GM23338 (cell line): ENCODE measurements at regions not wholly inside any gene's neighbourhood (a gene's known extent, or its start where the extent isn't known, plus 50 kb on each side); places are given as distances from the start of the nearest gene placed in this dataset.

Experiments used
- ATAC-seq: fragments of 200-7000 bp; cut with Tn5 transposase; 3 replicates; pipeline ENCODE4 v1.9.1; 2020
- DNase-seq: peaks from one replicate; pipeline ENCODE4 v3.0.0-alpha.2; 2015; ENCODE audit warnings: low spot score
- H2AFZ ChIP-seq: fragments of 200-600 bp; sonication (generic); 2 replicates; pipeline ENCODE4 v1.8.0; 2016; ENCODE audit warnings: antibody characterized with exemption, mild to moderate bottlenecking, moderate library complexity
- H3F3A ChIP-seq: fragments of 200-600 bp; sonication (generic); replicated peaks from 2 replicates; pipeline ENCODE4 v1.8.0; 2017; ENCODE audit warnings: antibody characterized with exemption, mixed run types, low read depth
- H3K27ac ChIP-seq: fragments of 200-600 bp; sonication (generic); 2 replicates; pipeline ENCODE4 v1.6.1; 2016; ENCODE audit warnings: low read depth
- H3K27me3 ChIP-seq: fragments of 200-600 bp; sonication (generic); 2 replicates; pipeline ENCODE4 v1.8.0; 2016; ENCODE audit warnings: mild to moderate bottlenecking, mixed run types, moderate library complexity; ENCODE audit not compliant: insufficient read depth
- H3K36me3 ChIP-seq: fragments of 200-600 bp; sonication (generic); 2 replicates; pipeline ENCODE4 v1.8.0; 2016; ENCODE audit warnings: mild to moderate bottlenecking; ENCODE audit not compliant: insufficient read depth
- H3K4me1 ChIP-seq: fragments of 200-600 bp; sonication (generic); 2 replicates; pipeline ENCODE4 v1.8.0; 2016; ENCODE audit warnings: mild to moderate bottlenecking, moderate library complexity; ENCODE audit not compliant: insufficient read depth
- H3K4me2 ChIP-seq: fragments of 200-600 bp; sonication (generic); 2 replicates; pipeline ENCODE4 v1.7.1; 2017; ENCODE audit warnings: mixed run types
- H3K4me3 ChIP-seq: fragments of 200-600 bp; sonication (generic); 2 replicates; pipeline ENCODE4 v1.6.1; 2016; ENCODE audit warnings: mixed run types
- H3K79me2 ChIP-seq: fragments of 200-600 bp; sonication (generic); replicated peaks from 2 replicates; pipeline ENCODE4 v1.8.0; 2017; ENCODE audit warnings: mild to moderate bottlenecking; ENCODE audit not compliant: insufficient read depth
- H3K9me2 ChIP-seq: fragments of 200-600 bp; sonication (generic); 2 replicates; pipeline ENCODE4 v1.8.0; 2017; ENCODE audit not compliant: insufficient read depth
- H4K20me1 ChIP-seq: fragments of 200-600 bp; sonication (generic); replicated peaks from 2 replicates; pipeline ENCODE4 v1.8.0; 2017; ENCODE audit warnings: mild to moderate bottlenecking; ENCODE audit not compliant: insufficient read depth
- H3K27ac Mint-ChIP-seq: 2 replicates; pipeline ENCODE4 v1.8.0; 2020; ENCODE audit warnings: inconsistent platforms, mild to moderate bottlenecking, moderate library complexity, mixed read lengths
- H3K27me3 Mint-ChIP-seq: 3 replicates; pipeline ENCODE4 v1.8.0; 2022; ENCODE audit warnings: low read depth, mild to moderate bottlenecking, moderate library complexity, mixed read lengths, inconsistent platforms; ENCODE audit not compliant: insufficient read depth, poor library complexity
- H3K36me3 Mint-ChIP-seq: 3 replicates; pipeline ENCODE4 v1.8.0; 2021; ENCODE audit warnings: low read depth, mild to moderate bottlenecking, inconsistent platforms, moderate library complexity, mixed read lengths
- H3K4me1 Mint-ChIP-seq: 3 replicates; pipeline ENCODE4 v1.8.0; 2020; ENCODE audit warnings: mild to moderate bottlenecking, inconsistent platforms, mixed read lengths
- H3K4me3 Mint-ChIP-seq: 3 replicates; pipeline ENCODE4 v1.8.0; 2021; ENCODE audit warnings: moderate library complexity, mild to moderate bottlenecking, inconsistent platforms, mixed read lengths
- H3K9me3 Mint-ChIP-seq: 3 replicates; pipeline ENCODE4 v1.8.0; 2020; ENCODE audit warnings: moderate library complexity, mild to moderate bottlenecking, inconsistent platforms, mixed read lengths
- CREB1 ChIP-seq: fragments of 250-450 bp; sonication (Bioruptor Pico); IDR thresholded peaks from 2 replicates; pipeline ENCODE4 v1.5.0; 2020; ENCODE audit warnings: low read depth, mild to moderate bottlenecking, moderate library complexity
- EZH2 ChIP-seq: fragments of 200-600 bp; sonication (generic); IDR thresholded peaks from one replicate; pipeline ENCODE4 v1.8.0; 2017; ENCODE audit warnings: antibody characterized with exemption, mild to moderate bottlenecking, low read depth; ENCODE audit not compliant: unreplicated experiment
- JUNB ChIP-seq: IDR thresholded peaks from one replicate; pipeline ENCODE4 v1.6.1; 2016; ENCODE audit warnings: antibody characterized with exemption; ENCODE audit not compliant: unreplicated experiment
- NANOG ChIP-seq: IDR thresholded peaks from 2 replicates; pipeline ENCODE4 v1.6.1; 2016; ENCODE audit warnings: antibody characterized with exemption, borderline replicate concordance
- STAT1 ChIP-seq: IDR thresholded peaks from one replicate; pipeline ENCODE4 v1.6.1; 2016; ENCODE audit warnings: antibody characterized with exemption; ENCODE audit not compliant: unreplicated experiment
- TF ChIP-seq, protein P1 (sequence below): fragments of 250-450 bp; sonication (Bioruptor Pico); IDR thresholded peaks from 2 replicates; pipeline ENCODE4 v1.5.0; 2020; ENCODE audit warnings: mild to moderate bottlenecking, moderate library complexity
- TF ChIP-seq, protein P2 (sequence below): IDR thresholded peaks from 2 replicates; pipeline ENCODE4 v1.6.1; 2016; ENCODE audit warnings: antibody characterized with exemption

DNA sequence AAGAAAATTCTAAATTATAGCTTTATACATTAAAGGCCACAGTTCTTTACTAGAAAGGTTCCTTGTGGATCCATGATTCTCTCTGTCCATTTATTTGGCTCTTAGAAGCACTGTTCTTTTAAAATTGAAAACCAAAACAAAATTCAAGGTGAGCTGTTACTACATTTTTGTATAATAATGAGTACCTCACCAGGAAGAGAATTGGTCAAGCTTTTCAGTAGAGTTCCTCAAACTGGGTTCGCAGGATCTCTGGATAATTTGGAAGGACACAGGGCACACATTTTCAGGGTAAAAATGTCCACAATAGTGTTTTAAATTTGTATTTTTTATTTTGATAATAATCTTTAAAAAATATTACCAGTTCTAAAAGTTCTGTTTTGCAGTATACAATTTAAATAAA, 93.0 kb downstream of the PPP1R3A start:
- Histone ChIP-seq H4K20me1 (no peaks in the 10 kb centered on the region), H3K9me2 (no peaks in the 10 kb centered on the region), H3K36me3 (no peaks in the 10 kb centered on the region), H3K27me3 (no peaks in the 10 kb centered on the region), H3K27ac (no peak overlapping the region), H3K4me2 (peak overlapping the region; percentile 51), H3K4me1 (peaks cover 20% of the 10 kb centered on the region), H3F3A (no peaks in the 10 kb centered on the region), H3K79me2 (no peaks in the 10 kb centered on the region), H3K4me3 (no peak overlapping the region), H2AFZ (no peak overlapping the region)
- H3K4me1 Mint-ChIP-seq: peaks cover 30% of the 10 kb centered on the region
- ATAC-seq (peak; percentile 62), DNase-seq (peak; percentile 50)
- H3K4me3 Mint-ChIP-seq: no peak overlapping the region
- H3K27me3 Mint-ChIP-seq: peaks cover 4% of the 10 kb centered on the region
- H3K27ac Mint-ChIP-seq: no peak overlapping the region
- no peaks in the 10 kb centered on the region for H3K9me3 Mint-ChIP-seq
- 0 out of 3 replicates have a peak, but pooled peaks cover 2% of the 10 kb centered on the region for H3K36me3 Mint-ChIP-seq
- TF ChIP-seq, protein P1, sequence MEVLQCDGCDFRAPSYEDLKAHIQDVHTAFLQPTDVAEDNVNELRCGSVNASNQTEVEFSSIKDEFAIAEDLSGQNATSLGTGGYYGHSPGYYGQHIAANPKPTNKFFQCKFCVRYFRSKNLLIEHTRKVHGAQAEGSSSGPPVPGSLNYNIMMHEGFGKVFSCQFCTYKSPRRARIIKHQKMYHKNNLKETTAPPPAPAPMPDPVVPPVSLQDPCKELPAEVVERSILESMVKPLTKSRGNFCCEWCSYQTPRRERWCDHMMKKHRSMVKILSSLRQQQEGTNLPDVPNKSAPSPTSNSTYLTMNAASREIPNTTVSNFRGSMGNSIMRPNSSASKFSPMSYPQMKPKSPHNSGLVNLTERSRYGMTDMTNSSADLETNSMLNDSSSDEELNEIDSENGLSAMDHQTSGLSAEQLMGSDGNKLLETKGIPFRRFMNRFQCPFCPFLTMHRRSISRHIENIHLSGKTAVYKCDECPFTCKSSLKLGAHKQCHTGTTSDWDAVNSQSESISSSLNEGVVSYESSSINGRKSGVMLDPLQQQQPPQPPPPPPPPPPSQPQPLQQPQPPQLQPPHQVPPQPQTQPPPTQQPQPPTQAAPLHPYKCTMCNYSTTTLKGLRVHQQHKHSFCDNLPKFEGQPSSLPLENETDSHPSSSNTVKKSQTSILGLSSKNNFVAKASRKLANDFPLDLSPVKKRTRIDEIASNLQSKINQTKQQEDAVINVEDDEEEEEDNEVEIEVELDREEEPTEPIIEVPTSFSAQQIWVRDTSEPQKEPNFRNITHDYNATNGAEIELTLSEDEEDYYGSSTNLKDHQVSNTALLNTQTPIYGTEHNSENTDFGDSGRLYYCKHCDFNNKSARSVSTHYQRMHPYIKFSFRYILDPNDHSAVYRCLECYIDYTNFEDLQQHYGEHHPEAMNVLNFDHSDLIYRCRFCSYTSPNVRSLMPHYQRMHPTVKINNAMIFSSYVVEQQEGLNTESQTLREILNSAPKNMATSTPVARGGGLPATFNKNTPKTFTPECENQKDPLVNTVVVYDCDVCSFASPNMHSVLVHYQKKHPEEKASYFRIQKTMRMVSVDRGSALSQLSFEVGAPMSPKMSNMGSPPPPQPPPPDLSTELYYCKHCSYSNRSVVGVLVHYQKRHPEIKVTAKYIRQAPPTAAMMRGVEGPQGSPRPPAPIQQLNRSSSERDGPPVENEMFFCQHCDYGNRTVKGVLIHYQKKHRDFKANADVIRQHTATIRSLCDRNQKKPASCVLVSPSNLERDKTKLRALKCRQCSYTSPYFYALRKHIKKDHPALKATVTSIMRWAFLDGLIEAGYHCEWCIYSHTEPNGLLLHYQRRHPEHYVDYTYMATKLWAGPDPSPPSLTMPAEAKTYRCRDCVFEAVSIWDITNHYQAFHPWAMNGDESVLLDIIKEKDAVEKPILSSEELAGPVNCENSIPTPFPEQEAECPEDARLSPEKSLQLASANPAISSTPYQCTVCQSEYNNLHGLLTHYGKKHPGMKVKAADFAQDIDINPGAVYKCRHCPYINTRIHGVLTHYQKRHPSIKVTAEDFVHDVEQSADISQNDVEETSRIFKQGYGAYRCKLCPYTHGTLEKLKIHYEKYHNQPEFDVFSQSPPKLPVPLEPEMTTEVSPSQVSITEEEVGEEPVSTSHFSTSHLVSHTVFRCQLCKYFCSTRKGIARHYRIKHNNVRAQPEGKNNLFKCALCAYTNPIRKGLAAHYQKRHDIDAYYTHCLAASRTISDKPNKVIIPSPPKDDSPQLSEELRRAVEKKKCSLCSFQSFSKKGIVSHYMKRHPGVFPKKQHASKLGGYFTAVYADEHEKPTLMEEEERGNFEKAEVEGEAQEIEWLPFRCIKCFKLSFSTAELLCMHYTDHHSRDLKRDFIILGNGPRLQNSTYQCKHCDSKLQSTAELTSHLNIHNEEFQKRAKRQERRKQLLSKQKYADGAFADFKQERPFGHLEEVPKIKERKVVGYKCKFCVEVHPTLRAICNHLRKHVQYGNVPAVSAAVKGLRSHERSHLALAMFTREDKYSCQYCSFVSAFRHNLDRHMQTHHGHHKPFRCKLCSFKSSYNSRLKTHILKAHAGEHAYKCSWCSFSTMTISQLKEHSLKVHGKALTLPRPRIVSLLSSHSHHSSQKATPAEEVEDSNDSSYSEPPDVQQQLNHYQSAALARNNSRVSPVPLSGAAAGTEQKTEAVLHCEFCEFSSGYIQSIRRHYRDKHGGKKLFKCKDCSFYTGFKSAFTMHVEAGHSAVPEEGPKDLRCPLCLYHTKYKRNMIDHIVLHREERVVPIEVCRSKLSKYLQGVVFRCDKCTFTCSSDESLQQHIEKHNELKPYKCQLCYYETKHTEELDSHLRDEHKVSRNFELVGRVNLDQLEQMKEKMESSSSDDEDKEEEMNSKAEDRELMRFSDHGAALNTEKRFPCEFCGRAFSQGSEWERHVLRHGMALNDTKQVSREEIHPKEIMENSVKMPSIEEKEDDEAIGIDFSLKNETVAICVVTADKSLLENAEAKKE (CRISPR knock-in tag): peak; percentile 90
- TF ChIP-seq EZH2: no peak

DNA sequence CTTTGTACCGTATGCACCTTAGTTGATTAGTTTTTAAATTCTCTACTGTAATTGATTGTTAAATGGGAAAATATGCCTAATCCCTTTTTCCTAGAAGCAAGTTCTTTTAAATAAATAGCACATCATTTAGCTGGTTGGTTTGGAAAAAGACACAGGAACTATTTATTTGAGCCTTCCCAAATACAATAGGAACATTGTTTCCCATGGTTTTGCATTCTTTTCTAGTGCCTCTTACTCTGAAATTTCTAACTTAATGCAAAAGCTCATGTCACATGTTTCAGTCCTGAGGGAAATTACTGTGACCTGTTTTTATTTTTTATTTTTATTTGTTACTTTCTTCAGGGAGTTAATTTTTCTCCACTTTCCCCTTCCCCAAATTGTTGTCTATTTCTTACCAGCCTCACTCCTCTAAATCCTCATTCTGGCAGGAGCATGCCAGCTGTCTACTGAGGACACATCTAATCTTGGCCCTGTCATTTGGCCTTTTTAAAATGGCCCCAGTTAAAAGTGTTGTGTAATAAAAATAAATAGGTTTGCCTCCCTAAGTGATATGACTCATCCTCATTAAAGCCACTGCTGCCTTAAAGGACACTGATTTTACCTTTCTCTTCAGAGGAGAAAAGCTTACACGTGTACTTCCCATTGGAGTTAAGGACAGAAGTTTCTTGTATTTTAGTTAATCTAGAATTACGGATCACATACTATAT, 94.5 kb downstream of the PPP1R3A start:
- H3K4me3 ChIP-seq: no peak overlapping the region
- no peaks in the 10 kb centered on the region for H4K20me1 ChIP-seq
- H3K27me3 Mint-ChIP-seq: peaks cover 4% of the 10 kb centered on the region
- H3K27me3 ChIP-seq: no peaks in the 10 kb centered on the region
- no peak for ATAC-seq
- no peak overlapping the region for H3K4me2 ChIP-seq
- 0 out of 2 replicates have a peak overlapping the region, but pooled peaks have one; percentile 58 for H3K27ac Mint-ChIP-seq
- H3K4me1 ChIP-seq: peaks cover 20% of the 10 kb centered on the region
- no peak for DNase-seq
- H3F3A ChIP-seq: no peaks in the 10 kb centered on the region
- no peak overlapping the region for H2AFZ ChIP-seq
- H3K27ac ChIP-seq: no peak overlapping the region
- no peaks in the 10 kb centered on the region for H3K79me2 ChIP-seq
- peaks cover 30% of the 10 kb centered on the region for H3K4me1 Mint-ChIP-seq
- H3K9me3 Mint-ChIP-seq: no peaks in the 10 kb centered on the region
- H3K9me2 ChIP-seq: no peaks in the 10 kb centered on the region
- H3K4me3 Mint-ChIP-seq: no peak overlapping the region
- H3K36me3 Mint-ChIP-seq: 0 out of 3 replicates have a peak, but pooled peaks cover 2% of the 10 kb centered on the region
- H3K36me3 ChIP-seq: no peaks in the 10 kb centered on the region
- TF ChIP-seq NANOG (no peak), CREB1 (CRISPR knock-in tag) (no peak), STAT1 (no peak), JUNB (no peak)
- TF ChIP-seq, protein P2, sequence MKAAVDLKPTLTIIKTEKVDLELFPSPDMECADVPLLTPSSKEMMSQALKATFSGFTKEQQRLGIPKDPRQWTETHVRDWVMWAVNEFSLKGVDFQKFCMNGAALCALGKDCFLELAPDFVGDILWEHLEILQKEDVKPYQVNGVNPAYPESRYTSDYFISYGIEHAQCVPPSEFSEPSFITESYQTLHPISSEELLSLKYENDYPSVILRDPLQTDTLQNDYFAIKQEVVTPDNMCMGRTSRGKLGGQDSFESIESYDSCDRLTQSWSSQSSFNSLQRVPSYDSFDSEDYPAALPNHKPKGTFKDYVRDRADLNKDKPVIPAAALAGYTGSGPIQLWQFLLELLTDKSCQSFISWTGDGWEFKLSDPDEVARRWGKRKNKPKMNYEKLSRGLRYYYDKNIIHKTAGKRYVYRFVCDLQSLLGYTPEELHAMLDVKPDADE: no peak
